ENCODE measurements at regions not wholly inside any gene's neighbourhood (a gene's known extent, or its start where the extent isn't known, plus 50 kb on each side); places are given as distances from the start of the nearest gene placed in this dataset.

- DNase-seq (ENCODE audit: low read depth): no peak
Measured at GRCh38 chr2:128549646-128550260, 231.1 kb upstream of the HS6ST1 start.

- DNase-seq (ENCODE audit: low read depth): no peak
Measured at GRCh38 chr2:128550389-128550788, 231.7 kb upstream of the HS6ST1 start.

GRCh38 chr2:128550801-128551416 is 232.2 kb upstream of the HS6ST1 start:
- DNase-seq (ENCODE audit: low read depth): no peak

DNA sequence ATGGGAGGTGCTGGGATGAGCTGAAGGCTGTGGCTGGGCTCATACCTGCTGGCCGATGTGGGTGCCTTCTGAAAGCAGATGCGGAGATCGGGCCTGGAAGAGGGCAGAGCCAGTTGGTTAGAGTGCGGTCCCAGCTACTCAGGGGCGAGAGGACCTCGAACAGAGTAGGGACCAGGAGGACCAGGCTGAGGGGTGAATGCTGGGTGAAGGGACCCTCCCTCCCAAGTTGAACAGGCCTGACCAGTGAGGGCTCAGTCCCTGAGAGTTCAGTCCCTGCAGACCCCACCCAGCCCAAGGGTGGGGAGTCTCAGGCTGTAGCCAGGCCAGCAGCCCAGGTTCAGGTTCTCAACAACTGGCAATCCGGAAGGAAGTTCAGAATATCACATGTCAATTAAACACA is 232.8 kb upstream of the HS6ST1 start:
- no peak for DNase-seq (ENCODE audit: low read depth)

DNA sequence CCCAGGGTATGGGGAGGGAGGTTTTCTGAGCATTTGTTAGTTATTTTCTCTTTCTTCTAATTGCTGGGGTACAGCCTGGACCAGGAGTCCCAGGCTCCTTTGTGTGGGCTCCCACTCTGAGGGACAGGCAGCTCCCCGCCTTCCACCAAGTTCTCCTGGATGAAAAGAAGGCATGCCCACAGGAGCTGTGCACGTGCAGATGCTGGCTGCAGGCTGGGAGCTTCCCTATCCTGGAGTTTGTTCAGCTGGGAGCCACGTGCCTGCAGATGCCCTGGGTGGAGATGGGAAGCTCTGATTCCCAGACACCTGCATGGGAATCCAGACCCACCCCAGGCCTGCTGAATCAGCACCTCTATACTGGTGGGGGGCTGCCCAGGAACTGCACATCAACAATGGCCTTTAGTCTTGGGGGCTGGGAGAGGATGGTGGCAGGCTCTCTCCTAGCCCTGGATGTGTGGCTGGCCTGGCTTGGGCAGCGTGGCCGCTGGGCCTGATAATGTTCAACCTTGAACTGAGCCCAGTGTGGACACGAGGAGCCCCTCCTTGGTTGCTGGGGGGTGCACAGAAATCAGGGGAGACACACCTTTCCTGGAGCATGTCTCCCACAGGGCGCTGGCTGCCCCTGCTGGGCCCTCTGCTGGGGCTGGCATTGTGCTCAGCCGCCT is 233.6 kb upstream of the HS6ST1 start:
- DNase-seq (ENCODE audit: low read depth): no peak

DNA sequence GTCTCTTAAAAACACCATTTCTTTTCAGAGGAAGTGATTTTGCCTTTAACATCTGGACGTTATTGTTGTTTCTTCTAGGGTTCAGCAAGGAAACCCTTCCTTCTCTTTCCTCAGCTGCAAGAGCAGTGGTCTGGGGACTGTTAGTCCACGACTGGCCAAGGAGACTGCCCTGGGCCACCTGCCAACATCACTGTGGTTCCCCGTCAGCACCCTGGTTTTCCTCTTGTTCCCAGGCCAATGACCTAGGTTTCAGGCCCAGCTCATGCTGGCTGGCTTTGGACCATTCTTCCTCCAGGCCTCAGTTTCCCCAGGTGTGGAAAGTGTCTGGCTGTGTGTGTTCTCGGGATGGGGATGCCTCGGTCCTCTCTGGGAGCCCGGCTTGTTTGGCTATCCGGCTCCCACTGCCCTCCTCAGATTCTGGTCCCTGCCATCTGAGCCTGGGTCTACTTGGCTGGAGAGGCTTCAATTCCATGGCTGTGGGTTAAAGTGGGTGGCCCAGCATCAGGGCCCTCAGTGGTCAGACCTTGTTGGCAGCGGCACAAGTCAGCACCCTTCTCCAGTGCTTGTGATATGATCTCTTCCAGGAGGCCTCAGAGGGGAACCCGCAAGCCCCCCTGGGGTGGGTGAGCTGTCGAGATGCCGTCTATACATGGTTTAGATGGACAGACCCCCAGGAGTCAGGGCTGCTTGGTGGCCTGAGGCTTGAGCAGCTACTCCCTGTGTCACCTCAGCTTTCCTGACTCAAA is 234.3 kb upstream of the HS6ST1 start:
- DNase-seq (ENCODE audit: low read depth): no peak

DNA sequence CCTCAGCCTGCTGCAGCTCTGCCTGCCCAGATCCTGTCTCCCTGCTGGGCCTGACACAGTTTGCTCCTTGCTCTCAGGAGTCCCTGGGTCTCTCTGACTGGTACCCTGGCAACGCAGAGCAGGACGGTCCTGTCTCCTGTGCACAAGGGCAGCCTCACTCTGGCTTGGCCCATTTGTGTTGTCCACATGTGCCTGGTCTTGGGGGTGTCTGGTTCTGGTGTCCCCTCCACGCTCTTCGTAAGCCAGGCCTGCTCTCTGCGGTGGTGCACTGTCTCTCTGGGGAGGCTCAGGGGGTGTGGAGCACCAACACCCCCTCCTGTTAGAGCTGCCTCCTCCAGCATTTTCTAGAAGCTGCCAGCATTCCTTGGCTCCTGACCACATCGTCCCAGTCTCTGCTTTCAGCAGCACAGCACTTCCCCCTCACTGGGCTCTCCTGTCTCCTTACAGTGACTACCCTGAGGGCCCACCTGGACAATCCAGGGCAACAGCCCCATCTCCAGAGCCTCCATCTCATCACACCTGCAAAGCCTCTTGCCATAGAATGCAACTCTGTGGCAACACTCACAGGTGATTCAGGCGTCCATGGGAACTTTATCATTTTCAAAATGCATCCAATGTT is 235.6 kb upstream of the HS6ST1 start:
- no peak for DNase-seq (ENCODE audit: low read depth)

GRCh38 chr2:128555433-128555832 is 236.8 kb upstream of the HS6ST1 start:
- no peak for DNase-seq (ENCODE audit: low read depth)

- no peak for DNase-seq (ENCODE audit: low read depth)
Measured at GRCh38 chr2:128556089-128556488, 237.4 kb upstream of the HS6ST1 start.

DNA sequence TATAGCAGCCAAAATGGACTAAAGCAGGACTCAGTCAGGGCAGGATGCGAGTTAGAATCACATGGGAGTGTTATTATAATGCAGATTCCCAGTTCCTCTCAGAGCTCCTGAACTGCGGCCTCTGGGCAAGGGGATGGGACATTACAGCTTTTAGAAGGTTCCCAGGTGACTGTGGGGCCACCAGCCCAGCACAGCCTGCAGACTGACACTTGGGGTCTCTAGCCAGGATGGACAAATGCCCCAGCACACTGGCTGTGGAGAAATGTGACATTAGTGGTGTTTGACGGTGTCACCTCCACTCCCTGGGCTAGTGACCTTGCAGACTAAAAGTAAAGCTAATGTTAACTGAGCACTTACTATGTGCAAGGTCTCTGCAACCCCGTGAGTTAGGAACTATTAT is 238.0 kb upstream of the HS6ST1 start:
- DNase-seq (ENCODE audit: low read depth): no peak

DNA sequence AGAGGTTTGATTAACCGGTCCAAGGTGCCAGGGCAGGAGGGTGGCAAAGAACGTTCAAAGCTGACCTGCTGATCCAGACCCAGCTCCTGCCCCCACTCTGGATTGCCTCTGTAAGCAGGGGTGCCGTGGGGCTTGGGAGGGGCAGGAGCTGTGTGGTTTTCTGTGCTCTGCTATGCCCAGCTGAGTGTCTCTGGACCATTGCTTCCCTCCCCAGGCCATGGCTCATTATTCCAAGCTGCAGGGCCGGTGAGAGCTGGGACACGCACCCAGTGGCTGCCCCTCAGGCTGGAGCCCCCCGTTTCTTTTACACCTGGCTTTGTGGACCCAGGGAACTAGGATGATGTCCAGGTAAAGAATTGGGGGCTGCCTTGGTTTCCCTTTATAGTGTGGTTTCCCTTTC is 238.4 kb upstream of the HS6ST1 start:
- no peak for DNase-seq (ENCODE audit: low read depth)

DNA sequence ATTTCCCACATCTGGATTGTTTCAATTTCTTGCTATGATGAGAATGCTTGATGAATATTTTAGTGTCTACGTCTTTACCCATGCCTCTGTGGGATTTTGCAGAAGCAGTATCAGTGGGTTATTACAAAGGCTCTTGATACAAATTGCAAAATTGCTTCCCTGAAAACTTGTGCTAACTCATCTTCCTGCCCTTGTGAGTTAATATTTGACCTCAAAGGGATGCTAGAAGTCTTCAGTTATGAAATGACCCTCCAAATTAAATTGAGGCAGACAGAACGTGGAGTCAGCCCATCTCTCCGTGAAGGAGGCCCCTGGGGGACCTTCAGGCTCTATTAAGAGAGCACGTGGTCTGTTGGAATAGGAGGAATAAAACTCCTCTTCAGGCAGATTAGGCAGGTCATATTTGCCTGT is 239.2 kb upstream of the HS6ST1 start:
- DNase-seq (ENCODE audit: low read depth): no peak

DNA sequence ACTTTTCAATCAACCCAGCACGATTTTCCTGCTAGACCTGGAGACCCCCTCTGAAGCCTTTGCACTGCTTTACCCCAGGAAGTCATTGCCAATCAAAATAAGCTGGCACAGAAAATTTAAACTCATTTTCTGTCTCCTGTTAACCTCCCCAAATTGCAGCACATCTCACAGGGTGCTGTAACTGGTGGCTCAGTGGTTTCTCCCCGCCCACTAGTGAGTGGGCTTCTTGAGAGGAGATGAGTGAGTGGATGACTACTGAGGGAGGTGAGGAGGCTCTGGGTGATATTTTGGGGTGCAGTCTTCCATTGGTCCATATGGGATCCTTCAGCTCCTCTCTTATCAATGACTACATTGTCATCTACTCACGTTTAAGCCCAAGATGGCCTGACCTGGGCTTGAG is 239.8 kb upstream of the HS6ST1 start:
- no peak for DNase-seq (ENCODE audit: low read depth)

GRCh38 chr2:128558895-128559532 is 240.3 kb upstream of the HS6ST1 start:
- no peak for DNase-seq (ENCODE audit: low read depth)

DNA sequence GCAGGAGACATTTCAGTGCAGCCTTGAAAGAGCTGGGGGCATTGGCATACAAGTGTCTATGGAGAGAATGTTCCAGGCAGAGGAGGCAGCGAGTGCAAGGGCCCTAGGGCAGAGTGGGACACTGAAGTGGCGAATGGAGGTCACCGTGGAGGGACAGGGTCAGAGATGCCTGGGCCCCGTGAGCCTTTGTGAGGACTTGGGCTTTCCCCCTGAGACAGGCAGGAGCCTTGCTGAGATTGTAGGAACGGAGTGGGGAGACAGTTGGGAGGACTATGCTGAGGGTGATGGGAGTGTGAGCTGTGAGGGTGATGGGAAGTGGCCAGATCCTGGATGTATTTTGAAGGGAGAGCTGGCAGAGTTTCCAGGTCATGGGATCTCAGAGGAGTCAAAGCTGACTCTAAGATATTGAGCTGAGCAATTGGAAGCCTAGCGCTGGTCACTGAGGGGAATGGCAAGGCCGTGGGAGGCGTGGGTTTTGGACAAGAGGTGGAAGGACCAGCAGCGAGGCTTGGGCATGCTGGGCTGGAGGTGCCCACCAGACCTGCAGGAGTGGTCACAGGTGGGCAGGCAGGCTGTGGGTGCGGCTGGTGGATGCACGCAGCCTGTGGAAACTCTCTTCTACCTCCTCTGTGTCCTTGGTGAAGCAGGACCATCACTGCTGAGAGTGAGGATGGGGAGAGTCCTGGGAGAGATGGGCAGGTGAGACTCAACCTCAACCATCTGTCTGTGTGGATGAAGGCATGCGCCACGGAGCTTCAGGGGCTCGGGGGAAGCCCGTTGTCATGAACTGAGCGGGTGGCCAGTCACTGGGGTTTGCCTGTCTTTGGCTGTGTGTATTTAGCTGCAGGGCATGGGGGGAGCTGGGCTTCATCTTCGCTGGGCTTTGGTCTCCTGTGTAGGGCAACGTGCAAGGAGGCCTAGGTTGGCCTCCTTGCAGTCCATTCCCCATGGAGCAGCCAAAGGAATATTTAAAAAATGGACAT is 241.2 kb upstream of the HS6ST1 start:
- no peak for DNase-seq (ENCODE audit: low read depth)

GRCh38 chr2:128560718-128561117 is 242.1 kb upstream of the HS6ST1 start:
- no peak for DNase-seq (ENCODE audit: low read depth)

GRCh38 chr2:128562471-128563347 is 244.0 kb upstream of the HS6ST1 start:
- no peak for DNase-seq (ENCODE audit: low read depth)

DNA sequence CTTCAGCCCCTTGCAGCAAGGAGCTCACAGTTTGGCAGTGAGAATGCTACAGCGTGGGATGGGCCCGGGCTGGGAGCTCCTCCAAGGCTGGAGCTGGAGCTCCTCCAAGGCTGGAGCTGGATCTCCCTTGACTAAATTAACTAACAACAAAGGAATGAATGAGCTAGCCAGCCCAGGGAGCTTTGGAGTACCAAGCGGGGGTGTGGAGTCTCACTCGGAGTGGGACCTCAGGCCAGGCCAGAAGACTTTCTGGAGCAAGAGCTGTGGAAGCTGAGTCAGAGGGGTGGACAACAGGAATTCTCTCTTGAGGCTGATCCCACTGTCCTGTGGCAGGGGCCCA is 244.7 kb upstream of the HS6ST1 start:
- DNase-seq (ENCODE audit: low read depth): no peak

- no peak for DNase-seq (ENCODE audit: low read depth)
Measured at GRCh38 chr2:128564131-128564530, 245.5 kb upstream of the HS6ST1 start.
